ENCODE measurements at regions not wholly inside any gene's neighbourhood (a gene's known extent, or its start where the extent isn't known, plus 50 kb on each side); places are given as distances from the start of the nearest gene placed in this dataset.

DNA sequence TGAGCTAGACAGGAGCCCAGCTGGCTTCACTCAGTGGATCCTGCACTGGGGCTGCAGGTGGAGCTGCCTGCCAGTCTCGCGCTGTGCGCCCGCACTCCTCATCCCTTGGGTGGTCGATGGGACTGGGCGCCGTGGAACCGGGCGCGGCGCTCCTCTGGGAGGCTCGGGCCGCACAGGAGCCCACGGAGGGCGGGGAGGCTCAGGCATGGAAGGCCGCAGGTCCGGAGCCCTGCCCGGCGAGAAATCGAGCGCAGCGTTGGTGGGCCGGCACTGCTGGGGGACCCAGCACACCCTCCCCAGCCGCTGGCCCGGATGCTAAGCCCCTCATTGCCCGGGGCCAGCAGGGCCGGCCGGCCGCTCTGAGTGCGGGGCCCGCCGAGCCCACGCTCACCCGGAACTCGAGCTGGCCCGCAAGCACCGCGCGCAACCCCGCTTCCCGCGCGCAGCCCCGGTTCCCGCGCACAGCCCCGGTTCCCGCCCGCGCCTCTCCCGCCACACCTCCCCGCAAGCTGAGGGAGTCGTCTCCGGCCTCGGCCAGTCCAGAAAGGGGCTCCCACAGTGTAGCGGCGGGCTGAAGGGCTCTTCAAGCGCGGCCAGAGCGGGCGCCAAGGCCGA, 1130.5 kb upstream of the FLRT2 start:
- TF ChIP-seq POLR2A (IDR thresholded peaks at IDR 0.05) (no peak), POLR2AphosphoS5 (IDR thresholded peaks at IDR 0.05) (no peak)
- TF ChIP-seq, protein P1, sequence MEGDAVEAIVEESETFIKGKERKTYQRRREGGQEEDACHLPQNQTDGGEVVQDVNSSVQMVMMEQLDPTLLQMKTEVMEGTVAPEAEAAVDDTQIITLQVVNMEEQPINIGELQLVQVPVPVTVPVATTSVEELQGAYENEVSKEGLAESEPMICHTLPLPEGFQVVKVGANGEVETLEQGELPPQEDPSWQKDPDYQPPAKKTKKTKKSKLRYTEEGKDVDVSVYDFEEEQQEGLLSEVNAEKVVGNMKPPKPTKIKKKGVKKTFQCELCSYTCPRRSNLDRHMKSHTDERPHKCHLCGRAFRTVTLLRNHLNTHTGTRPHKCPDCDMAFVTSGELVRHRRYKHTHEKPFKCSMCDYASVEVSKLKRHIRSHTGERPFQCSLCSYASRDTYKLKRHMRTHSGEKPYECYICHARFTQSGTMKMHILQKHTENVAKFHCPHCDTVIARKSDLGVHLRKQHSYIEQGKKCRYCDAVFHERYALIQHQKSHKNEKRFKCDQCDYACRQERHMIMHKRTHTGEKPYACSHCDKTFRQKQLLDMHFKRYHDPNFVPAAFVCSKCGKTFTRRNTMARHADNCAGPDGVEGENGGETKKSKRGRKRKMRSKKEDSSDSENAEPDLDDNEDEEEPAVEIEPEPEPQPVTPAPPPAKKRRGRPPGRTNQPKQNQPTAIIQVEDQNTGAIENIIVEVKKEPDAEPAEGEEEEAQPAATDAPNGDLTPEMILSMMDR (IDR thresholded peaks at IDR 0.05), result no peak

All from transverse colon (tissue), 4 donors.